HG03280 (cell line): ENCODE measurements at regions not wholly inside any gene's neighbourhood (a gene's known extent, or its start where the extent isn't known, plus 50 kb on each side); places are given as distances from the start of the nearest gene placed in this dataset.
"Not testable (repeated sequence)": the region's sequence is repeated elsewhere in the genome, so short reads cannot be mapped to it uniquely, and the experiment has no call there.

Experiments used
- ATAC-seq: cut with Tn5 transposase; IDR thresholded peaks from one replicate; pipeline ENCODE4 v1.9.1; 2021; ENCODE audit warnings: mild to moderate bottlenecking, moderate library complexity; ENCODE audit not compliant: unreplicated experiment

DNA sequence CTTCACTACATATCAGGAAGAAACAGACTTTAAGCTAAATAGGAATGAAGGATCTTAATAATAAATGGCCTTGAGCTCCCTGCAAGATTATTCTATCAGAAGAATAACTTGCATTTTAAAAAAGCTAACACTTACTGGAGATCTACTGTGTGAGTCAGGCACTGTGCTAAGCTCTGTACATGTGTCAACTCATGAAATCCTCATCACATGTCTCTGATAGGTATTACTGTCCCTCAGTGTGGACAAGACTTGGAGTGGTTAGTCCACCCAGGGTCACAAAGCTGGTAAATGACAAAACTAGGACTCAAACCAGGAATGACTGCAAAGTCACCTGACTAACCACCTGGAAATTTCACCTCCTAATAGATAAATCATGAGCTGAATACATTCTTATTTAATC, 57.1 kb upstream of the KCTD7 start:
- no peak for ATAC-seq

DNA sequence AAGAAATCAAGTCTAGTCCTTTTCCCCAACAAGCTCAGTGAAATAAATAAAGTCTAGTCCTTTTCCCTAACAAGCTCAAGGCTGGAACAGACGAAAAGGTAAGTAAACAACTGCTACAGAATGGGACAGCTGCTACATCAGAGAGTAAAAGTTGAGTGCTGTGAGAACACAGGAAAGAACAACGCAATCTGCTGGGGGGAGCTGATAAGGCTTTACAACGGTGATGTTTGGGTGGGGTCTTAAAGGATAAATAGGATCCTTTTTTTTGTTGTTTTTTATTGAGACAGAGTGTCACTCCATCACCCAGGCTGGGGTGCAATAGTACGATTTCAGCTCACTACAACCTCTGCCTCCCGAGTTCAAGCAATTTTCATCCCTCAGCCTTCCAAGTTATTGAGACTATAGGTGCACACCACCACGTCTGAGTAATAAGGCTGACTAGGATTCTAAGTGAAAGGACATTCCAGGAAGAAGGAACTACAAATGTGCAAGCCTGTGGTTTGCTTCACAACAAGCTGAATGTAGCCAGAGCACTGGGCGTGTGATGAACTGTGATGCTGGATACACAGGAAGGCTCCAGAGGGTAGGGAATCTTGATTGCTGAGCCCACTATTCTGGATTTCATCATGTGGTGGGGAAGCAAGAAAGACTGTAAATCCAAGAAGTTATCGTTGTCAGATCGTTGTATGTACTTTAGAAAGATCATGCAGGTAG, 54.7 kb upstream of the KCTD7 start:
- ATAC-seq: not testable (repeated sequence)

GRCh38 chr7:66574768-66575167, 53.9 kb upstream of the KCTD7 start:
- not testable (repeated sequence) for ATAC-seq

- ATAC-seq: no peak
Measured at GRCh38 chr7:66575398-66575797, 53.3 kb upstream of the KCTD7 start.

GRCh38 chr7:66576646-66577045, 52.0 kb upstream of the KCTD7 start:
- ATAC-seq: no peak
